C4-2B (cell line): ENCODE measurements at regions not wholly inside any gene's neighbourhood (a gene's known extent, or its start where the extent isn't known, plus 50 kb on each side); places are given as distances from the start of the nearest gene placed in this dataset.

Source experiments
- ZFX ChIP-seq: fragments of 450-650 bp; IDR thresholded peaks from 2 replicates; pipeline ENCODE4 v1.6.1; 2017
- TF ChIP-seq, protein P1 (sequence below): fragments of 450-650 bp; conservative IDR thresholded peaks from 2 replicates; pipeline ENCODE4 v1.5.1; 2017; ENCODE audit warnings: mild to moderate bottlenecking

DNA sequence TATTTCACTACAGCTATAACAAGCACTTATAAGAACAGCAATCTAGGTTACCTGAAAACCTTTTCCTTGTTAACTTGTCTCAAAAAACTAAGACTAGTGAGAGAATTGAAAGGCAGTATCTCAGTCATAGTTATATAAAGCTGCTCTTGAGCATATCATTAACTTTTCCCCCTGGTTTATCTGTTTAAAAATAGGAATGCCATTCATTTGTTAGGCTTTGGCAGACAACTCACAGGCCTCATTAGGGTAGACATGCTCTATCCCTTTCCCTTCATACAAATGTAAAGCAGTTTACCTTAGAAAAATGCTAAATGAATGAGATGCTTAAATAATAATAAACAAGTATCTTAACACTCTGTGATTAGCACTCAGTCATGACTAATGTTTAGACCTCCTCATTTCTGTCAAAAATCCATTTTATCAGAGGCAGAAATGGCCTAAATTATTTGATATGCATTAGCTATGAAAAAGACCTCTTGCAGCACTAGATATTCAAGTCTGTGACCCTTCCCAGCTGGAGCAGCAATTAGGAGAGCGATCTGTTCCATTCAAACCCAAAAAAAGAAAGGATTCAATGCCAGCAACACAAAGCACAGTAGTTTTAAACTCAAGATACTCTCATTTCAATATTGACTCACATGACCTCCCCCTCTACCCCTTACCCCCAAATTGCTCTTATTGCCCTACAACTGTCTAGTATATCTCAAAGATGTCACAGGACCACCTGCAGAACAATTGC is 1578.8 kb upstream of the WWC1 start:
- TF ChIP-seq, protein P1, sequence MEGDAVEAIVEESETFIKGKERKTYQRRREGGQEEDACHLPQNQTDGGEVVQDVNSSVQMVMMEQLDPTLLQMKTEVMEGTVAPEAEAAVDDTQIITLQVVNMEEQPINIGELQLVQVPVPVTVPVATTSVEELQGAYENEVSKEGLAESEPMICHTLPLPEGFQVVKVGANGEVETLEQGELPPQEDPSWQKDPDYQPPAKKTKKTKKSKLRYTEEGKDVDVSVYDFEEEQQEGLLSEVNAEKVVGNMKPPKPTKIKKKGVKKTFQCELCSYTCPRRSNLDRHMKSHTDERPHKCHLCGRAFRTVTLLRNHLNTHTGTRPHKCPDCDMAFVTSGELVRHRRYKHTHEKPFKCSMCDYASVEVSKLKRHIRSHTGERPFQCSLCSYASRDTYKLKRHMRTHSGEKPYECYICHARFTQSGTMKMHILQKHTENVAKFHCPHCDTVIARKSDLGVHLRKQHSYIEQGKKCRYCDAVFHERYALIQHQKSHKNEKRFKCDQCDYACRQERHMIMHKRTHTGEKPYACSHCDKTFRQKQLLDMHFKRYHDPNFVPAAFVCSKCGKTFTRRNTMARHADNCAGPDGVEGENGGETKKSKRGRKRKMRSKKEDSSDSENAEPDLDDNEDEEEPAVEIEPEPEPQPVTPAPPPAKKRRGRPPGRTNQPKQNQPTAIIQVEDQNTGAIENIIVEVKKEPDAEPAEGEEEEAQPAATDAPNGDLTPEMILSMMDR: no peak
- no peak for TF ChIP-seq ZFX
